GM21619 (cell line): ENCODE measurements at regions not wholly inside any gene's neighbourhood (a gene's known extent, or its start where the extent isn't known, plus 50 kb on each side); places are given as distances from the start of the nearest gene placed in this dataset.

Experiments
- ATAC-seq: cut with Tn5 transposase; IDR thresholded peaks from one replicate; pipeline ENCODE4 v1.9.1; 2021; ENCODE audit not compliant: unreplicated experiment

DNA sequence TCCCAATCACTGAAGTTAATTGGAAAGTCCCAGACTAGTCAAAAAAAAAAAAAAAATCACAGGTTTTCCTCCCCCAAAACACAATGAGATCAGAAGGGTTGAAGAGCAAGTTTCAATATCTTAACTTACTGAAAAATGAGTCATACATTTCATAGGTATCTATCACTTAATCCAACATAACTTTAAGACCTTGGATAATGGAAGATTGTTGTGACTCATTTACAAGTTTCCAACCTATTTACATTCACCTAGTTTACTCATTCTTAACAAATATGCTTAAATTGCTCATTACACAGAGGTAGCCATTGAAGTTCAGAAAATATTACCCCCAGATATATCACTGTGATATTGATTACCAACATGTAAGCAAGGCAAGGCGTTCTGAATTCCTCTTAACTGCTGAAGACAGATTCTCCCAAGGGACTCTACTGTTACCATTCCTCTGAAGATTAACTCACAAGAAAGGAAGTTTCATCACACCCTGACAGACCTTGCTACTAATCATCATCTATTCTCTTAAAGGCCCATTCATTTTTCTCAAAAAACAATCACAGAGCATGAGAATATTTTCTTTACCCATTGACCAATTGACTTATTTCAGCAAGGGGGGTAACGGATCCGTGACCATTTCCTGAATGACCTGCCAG lies 563.8 kb downstream of the TLE1 start:
- ATAC-seq, result peak; percentile 56

DNA sequence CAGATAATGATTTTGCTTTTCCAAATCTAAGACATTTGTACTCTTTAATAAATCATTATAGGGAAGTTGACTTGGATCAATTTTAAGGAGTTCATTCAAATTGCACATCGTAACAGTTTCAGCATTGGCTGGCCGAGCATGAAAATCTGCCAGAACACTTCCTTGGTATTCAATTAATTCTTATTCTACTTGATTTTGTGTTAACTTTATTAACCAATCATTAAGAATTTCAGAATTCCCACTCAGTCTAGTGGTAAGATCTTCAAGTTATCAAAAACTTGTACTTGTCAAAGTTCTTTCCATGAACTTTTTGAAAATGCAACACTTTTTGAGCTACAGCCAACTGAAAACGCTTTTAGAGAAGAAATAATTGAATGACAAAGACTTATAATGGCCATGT lies 565.8 kb downstream of the TLE1 start:
- no peak for ATAC-seq

DNA sequence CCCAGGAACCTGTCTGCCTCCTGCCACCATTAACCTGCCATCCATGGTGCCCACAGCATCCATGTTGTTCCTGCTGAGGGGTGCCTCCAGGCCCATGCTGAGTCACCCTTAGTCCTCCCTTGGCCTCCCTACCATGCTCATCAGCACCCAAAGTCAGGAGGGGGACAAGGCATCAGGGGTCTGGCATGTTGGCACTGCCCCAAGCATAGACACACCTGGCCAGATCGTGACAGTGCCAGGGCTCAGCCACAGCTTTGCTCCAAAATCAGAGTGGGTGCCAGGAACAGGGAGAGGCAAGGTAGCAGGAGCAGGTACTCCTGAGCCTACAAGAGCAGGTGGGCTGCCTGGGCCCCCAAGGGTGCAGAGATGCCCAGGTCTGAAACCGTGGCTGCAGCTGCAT lies 566.6 kb downstream of the TLE1 start:
- ATAC-seq, result no peak

DNA sequence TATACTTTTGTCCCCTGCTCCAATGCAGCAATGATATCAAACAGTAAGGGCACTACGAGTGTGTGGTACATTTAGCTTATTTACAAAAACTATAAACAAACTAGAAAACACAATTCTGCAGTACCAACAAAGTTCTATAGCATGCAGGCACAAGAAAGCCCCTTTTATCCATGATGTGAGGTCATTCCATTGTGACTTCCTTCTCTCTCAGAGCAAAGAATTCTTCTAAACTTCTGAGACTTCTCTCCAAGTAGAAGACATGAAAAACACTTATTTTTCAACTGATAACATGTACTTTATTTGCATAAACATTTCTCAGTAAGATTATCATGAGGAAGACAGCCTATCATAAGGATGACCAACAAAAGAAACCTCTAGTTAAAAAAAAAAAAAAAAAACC lies 569.8 kb downstream of the TLE1 start:
- ATAC-seq, result no peak

DNA sequence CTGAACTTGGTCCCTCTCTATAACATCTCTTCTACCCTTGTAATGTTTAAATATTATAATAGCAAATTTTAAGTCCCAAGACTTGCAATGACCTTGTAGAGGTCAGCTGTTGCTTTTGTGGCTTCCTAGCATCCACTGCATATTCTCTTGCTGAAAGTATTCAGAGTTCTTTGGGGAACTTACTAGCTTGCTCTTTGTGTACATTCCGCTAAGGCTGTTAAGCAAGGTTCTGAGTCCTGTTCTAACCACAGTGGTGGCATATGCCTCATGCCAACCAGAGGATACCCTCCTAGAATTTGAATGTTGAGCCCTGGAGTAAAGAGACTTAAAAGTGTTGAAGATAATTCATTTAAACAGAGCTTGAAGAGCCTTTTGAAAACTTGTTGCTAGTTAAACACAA lies 570.9 kb downstream of the TLE1 start:
- no peak for ATAC-seq

DNA sequence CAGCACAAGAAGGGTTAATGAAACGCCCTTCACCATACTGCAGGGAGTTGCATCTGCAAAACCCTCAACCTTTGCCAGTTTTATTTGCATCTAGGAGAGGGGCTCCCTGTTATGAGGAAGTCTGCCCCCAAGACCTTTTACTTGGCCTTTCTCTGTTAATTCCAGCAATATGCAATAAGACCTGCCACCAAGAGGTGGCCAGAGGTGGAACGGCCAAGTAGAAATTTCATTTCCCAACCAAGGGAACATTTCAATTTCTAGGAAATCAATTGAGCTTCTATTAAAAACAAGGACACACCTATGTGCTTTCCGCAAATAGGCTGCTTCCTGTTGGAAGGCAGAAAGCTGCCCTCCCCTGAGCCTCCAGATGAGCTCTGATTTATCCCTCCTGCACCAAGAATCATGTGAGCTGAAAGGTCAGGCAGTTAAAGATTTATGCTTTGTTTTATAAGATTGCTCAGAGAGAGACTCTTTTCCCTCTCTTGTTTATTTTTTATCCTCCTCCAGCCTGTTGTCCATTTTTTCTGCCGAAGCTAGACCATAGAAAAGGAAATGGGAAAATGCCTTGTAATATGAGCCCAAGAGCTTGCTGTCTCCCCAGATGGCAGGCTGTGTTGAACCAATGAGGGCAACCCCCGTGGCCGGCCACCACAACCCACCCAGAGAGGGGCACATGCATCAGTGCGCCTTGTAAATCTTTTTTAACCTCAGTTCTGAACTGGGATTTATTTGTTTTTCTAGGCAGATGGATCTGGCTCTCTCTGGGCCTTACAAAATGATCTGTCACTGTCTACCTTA lies 572.8 kb downstream of the TLE1 start:
- ATAC-seq, result no peak

DNA sequence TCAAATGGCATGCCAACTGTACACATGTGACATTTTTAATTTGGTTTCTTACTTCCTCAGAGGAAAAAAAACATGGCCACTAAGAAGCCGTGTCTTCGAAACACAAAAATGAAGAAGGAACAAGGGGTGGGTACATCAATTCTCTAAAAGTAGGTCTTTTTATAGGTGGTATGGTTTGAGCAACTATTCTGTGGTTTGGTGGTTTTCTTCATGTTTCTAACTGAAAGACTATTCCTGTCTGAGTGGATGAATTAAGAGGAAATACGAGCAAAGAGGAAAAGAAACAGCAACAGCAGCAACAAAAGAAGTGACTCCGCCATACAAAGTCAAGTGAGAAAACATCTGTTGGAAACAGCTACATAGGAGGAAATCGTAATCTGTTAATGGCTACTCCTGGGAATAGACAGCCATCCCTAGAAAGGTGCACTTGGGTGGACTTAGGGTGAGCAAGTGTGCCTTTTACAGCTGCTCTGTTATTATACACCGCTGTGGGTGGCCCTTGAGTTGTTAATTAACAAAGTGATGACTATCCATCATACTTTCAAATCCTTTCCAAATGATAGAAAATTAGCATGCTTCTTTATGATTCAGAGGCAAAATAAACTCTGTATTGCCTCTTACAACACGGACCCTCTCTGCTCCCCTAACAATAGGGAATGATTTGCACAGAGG lies 575.8 kb downstream of the TLE1 start:
- ATAC-seq, result peak; percentile 57

DNA sequence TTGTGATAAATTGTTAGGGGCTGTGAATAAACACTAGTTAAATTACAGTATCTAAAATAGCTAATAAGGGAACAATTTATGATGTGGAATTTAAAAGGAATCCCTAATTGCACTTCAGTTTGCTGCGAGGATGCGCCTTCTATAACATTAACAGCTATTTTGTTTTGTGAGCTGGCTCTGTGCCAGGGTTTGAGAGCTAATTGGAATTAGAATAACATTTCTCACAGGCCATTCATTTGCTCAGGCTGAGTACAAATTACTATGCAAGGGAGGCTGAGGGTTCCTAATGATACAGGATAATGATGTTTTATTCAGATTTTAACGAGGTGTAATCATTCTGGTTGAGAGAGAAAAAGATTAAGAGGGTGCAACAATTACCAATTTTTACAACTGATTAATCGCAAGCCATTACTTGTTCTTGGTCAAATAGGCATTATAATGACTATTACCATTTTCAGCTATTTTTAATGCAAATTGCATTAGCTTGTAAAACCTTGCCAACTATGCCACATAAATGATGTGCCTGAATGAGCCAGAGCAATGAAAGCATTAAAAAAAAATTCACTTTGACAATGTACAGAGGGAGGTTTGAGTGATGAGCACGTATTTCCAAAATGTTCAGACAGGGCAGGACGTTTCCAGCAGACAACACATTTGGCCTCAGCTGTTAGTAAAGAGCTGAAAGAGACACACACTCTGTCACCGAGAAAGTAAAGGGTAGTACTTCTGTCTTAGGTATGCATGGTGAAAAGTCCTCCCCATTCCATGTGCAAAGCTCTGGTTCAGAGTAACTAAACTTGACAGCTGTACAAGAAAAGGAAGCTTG lies 576.5 kb downstream of the TLE1 start:
- ATAC-seq, result peak; percentile 14

DNA sequence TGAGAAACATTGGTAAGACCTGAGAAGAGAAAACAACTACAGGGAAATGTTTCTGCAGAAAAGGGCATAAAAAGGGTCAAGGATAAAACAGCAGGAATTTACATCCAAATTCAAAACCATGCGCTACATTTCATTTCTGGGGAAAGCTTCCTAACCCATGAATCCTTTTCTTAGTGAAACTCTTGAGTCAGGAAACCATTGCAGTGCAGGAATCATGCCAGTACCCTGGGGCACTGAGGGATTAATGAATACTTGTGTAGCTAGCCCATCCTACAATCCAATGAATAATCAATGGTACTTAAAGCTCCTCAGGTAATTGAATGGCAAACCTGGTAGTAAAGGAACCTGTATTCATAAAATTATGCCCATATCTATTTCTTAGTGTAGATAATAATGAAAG lies 580.5 kb downstream of the TLE1 start:
- ATAC-seq, result no peak

DNA sequence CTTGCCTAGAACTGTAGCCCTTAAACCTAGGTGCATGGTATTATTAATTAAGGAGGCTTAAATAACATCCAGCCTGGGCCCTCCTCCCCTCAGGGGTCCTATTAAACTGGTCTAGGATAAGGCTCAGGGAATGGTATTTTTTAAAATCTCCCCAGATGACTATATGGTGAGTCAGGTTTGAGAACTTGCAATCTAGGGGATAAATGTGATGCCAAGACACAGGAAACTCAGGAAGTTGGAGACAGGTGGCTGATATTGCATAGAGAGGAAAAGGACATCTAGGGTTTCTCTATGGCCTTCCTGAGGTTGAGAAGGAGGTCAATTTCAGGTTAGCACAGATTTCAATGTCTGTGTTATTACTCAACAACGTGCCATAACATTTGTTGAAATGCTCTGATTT lies 581.0 kb downstream of the TLE1 start:
- no peak for ATAC-seq

DNA sequence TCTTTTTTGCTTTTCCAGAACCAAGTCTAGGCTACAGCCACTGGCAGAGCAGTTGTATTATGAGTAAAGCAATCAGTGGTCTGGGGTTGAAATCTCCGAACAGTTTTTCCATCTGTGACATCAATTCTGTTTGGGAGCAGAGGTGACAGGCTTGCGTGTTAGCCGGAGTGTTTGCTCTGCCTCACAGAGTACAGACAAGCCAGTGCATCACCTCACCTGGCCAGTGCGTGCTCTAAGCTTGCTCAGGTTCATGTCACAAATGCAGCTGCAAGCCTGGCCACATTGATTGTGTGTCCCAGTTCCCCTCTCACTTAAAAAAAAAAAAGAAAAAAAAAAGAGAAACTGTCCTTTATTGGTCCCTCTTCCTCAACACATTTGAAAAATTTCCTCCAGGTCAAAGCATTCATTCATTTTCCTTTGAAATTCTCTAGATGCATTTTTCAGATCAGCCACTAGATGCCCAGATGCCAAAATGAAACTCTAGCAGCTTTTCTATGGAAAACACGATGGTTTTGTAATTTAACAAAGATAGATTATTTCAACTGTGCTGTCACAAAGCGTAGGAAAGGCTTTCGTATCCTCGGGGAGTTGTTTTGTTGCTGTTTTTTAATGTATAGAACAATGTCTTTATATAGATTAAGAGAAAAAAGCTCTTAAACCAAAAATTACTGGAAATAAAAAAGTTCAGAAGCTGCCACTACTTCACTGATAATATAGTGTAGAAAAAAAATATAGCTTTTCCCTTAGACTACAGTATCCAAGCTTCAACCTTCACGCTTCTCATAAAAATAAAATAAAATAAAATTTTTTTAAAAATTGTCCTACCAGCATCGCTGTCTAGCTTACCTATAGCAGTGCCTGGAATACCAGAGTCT lies 585.5 kb downstream of the TLE1 start:
- no peak for ATAC-seq

DNA sequence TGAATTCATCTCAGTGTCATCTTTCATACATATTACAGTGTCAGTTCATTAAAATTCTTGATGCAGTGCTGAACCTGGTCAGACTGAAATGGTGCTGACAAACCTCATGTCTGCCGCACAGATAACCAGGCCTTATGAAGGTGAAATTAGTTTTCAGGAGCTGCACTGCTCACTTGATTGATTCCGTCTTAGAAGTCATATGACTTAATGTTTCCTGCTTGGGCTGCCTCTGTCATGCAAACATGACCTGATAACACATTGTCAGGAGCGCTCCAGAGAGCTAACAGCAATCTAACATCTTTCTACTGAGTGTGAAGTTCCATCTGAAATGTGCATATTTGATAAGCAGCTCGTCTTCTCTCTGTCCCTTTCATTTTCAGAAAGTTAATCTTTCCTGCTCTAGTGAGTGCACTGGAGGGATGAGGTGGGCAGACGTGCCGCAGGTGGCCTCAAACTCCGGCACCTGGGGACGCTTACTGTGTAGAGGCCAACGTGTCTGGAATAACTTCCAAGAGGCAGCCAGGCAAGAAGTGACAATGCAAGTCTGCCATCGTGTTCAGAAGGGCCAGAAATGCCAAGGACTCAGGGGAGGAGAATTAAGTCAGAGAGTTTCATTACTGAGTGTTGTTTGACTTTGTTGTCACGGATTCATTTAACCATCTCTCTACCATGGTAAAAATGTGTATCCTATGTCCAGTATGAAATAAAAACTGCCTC lies 592.1 kb downstream of the TLE1 start:
- no peak for ATAC-seq

DNA sequence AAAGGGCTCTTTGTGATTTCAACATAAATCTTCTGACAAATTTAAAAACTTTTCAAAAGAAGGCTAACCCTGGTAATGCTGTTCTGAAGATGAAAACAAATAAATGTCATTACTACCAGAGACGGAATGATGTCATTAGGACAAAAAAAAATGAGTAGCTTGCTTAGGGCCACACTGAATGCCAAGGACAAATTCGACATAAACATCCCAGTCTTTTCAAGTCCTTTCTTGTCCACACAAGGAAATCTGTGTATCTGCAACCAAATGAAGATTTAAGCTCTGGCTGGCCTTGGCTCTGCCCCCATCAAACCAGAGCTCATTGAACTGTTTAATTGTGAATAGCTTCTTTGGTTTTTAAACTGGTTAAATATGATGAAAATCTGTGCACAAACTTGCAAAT lies 592.7 kb downstream of the TLE1 start:
- no peak for ATAC-seq

DNA sequence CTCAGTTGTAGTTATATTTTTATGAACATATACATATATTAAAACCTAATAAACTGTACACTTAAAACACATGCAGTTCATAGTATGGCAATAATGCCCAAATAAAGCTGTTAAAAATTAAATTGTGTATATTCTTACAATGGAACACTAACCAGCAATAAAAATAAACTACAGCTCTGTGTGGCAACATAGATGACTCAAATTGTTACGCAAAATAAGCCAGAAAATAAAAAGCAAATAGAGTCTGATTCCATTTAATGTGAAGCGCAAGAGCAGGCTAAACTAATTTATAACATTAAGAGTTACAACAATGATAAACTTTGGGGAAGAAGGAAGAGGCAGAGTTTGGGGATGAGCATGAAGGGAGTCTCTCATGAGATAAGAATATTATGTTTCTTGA lies 597.3 kb downstream of the TLE1 start:
- no peak for ATAC-seq

DNA sequence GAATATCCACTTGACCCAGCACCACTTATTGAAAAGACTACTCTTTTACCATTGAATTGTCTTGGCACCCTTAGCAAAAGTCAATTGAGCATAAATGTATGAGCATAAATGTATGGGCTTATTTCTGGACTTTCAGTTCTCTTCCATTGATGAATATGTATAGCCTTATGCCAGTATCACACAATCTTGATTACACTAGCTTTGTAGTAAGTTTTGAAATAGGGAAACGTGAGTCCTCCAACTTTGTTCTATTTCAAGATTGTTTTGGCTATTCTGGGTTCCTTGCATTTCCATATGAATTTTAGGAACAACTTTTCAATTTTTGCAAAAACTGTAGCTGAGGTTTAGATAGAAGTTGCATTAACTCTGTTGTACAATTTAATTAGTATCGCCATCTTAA lies 601.0 kb downstream of the TLE1 start:
- no peak for ATAC-seq

DNA sequence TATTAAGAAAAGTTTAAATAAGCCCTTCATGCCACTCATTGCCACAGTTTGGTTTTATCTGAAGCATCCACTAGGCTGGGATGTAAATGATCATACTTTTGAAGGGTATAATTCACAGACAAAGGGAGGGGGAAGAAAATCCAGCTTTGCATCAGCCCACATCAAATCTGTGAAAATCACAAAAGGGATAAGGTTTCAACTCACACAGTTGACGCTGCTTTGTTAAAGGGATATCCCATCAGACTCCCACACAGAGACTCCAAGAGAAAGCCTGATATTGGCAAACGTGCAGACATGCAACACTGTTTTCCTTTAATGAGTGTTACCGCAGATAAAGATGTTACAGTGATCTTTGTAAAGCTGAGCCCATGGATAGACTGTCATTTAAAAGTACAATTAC lies 602.9 kb downstream of the TLE1 start:
- no peak for ATAC-seq

DNA sequence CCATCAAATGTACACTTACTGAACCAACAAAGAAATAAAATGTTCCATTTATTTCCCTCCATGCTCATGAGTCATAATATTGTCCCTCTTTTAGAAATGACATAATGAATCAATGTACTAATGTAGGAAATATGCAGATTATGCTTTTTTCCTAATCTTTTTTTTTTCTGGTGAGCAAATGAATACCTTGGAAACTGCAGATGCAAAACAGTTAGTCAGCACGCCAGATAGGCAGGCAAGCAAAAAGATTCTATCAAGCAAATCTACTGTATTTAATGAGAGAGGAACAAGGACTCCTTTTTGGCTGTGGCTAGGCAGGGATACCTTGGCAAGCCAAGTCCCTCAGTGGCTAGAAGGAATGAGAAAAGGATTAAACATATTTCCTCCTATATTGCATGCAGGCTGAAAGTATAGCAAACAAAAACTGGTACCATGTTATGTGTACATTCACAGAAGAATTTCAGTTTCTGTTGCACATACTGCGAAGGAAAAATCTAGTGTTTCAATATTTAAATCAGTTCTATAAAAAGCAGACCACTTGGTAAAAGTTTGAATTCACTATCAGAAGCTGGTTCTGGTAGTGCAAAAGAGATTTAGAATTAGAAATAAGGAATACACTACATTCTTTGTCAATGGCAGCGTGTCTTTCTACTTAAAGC lies 605.4 kb downstream of the TLE1 start:
- ATAC-seq, result peak; percentile 81

DNA sequence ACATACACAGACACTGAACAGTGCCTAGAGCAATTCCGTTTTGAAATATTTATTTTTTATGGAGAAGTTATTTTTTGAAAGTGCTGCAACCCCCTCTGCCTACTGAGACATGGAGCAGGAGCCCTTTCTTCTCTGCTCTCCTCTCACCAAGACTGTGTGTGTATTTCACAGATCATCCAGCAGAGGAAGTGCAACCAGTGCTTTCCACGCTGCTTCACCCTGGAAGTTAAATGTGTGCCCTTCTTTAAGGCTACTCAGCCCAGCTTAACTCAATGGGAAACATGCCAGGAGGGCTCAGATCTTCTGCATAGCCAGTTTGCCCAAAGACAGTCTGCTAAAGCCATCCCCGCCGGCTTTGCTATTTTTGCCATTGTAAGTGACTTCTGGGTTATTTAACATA lies 606.3 kb downstream of the TLE1 start:
- no peak for ATAC-seq

DNA sequence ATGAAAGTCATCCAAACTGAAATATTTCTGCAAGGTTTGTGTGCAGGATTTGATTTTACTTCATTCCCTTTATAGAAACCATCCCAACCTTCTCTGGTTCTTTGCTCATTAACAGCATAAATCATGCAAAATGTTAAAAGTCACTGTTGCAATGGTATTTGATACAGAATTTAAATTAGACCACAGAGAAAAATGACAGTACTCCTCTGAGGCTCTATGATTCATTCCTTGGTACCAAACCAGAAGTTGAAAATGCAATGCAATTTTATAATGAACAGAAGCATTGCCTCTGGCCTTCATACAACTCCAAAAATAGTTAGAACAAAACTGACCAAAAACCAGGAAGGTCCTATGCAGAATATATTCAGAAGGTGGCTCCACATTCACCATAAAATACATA lies 607.1 kb downstream of the TLE1 start:
- no peak for ATAC-seq
